PC-3 (cell line): ENCODE measurements at regions not wholly inside any gene's neighbourhood (a gene's known extent, or its start where the extent isn't known, plus 50 kb on each side); places are given as distances from the start of the nearest gene placed in this dataset.

Experiments
- CTCF ChIP-seq: fragments of 300-600 bp; sonication (generic); conservative IDR thresholded peaks from 2 replicates; pipeline ENCODE4 v1.5.1; 2017; ENCODE audit warnings: antibody characterized with exemption, low read depth, mild to moderate bottlenecking, low read length
- EZH2 ChIP-seq: fragments of 300-600 bp; sonication (generic); IDR thresholded peaks from one replicate; pipeline ENCODE4 v1.6.1; 2017; ENCODE audit warnings: antibody characterized with exemption, mild to moderate bottlenecking, low read length; ENCODE audit not compliant: unreplicated experiment
- EZH2phosphoT487 ChIP-seq: fragments of 300-600 bp; sonication (generic); IDR thresholded peaks from 2 replicates; pipeline ENCODE4 v1.6.1; 2018; ENCODE audit warnings: mild to moderate bottlenecking, antibody characterized with exemption, low read length, borderline replicate concordance

GRCh38 chr12:131613186-131613585 lies 97.7 kb upstream of the SFSWAP start:
- TF ChIP-seq CTCF = no peak
- no peak for TF ChIP-seq EZH2phosphoT487
- no peak for TF ChIP-seq EZH2
